ENCODE measurements at regions not wholly inside any gene's neighbourhood (a gene's known extent, or its start where the extent isn't known, plus 50 kb on each side); places are given as distances from the start of the nearest gene placed in this dataset.

DNA sequence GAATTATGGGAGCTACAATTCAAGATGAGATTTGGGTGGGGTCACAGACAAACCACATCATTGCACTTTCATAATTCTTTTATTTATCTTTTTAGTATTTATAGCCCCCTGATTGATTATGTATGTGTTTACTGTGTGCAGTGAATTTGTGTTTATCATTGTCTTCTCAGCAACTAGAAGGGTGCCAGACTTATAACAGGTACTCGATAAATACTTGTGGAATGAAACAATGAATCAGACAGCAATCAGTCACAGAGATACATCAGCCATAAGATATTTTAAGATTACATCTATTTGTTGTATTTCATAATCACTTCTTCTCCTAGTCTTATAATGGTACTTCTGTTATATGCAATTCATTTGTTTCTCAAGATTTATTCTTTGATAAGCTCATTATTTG, 273.2 kb downstream of the PTPRC start:
- DNase-seq (ENCODE audit: extremely low spot score in 2 of 2): no peak
- no peak overlapping the region for H3K4me3 ChIP-seq
- no peaks in the 10 kb centered on the region for H3K4me1 ChIP-seq
- H3K27ac ChIP-seq: no peak overlapping the region
- TF ChIP-seq POLR2AphosphoS5 (IDR thresholded peaks at IDR 0.05; ENCODE audit: insufficient read depth in 1 of 2, low read depth in 1 of 2) (no peak), POLR2A (IDR thresholded peaks at IDR 0.05) (no peak)
- TF ChIP-seq, protein P1, sequence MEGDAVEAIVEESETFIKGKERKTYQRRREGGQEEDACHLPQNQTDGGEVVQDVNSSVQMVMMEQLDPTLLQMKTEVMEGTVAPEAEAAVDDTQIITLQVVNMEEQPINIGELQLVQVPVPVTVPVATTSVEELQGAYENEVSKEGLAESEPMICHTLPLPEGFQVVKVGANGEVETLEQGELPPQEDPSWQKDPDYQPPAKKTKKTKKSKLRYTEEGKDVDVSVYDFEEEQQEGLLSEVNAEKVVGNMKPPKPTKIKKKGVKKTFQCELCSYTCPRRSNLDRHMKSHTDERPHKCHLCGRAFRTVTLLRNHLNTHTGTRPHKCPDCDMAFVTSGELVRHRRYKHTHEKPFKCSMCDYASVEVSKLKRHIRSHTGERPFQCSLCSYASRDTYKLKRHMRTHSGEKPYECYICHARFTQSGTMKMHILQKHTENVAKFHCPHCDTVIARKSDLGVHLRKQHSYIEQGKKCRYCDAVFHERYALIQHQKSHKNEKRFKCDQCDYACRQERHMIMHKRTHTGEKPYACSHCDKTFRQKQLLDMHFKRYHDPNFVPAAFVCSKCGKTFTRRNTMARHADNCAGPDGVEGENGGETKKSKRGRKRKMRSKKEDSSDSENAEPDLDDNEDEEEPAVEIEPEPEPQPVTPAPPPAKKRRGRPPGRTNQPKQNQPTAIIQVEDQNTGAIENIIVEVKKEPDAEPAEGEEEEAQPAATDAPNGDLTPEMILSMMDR (IDR thresholded peaks at IDR 0.05): no peak
- no peaks in the 10 kb centered on the region for H3K27me3 ChIP-seq
- intact Hi-C loops (cut with DNase I): no loop called here
- no peaks in the 10 kb centered on the region for H3K9me3 ChIP-seq
- H3K36me3 ChIP-seq: no peaks in the 10 kb centered on the region

DNA sequence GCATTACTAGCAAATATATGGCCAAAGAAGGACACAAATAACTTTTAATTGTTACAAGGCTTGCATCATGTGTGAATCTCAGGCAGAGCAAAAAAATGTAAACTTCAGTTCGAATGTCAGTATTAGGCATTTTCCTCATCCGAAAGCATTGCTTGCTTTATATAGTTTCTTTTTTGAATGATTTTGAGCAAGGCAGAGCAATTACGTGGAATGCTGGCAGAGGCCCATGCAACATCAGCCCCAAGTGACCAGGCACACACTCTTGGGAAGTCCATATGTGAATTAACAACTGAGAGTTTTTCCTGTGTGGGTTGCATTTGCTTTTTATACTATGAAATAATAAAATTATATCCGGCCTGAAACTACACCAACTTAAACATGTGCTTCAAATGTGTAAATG, 274.8 kb downstream of the PTPRC start:
- TF ChIP-seq POLR2AphosphoS5 (IDR thresholded peaks at IDR 0.05; ENCODE audit: insufficient read depth in 1 of 2, low read depth in 1 of 2) (no peak), POLR2A (IDR thresholded peaks at IDR 0.05) (no peak)
- TF ChIP-seq, protein P1 (IDR thresholded peaks at IDR 0.05): no peak
- Histone ChIP-seq H3K36me3 (no peaks in the 10 kb centered on the region), H3K9me3 (no peaks in the 10 kb centered on the region), H3K4me3 (no peak overlapping the region), H3K27me3 (no peaks in the 10 kb centered on the region), H3K27ac (no peak overlapping the region), H3K4me1 (no peaks in the 10 kb centered on the region)
- no peak for DNase-seq (ENCODE audit: extremely low spot score in 2 of 2)
- intact Hi-C loops (cut with DNase I): no loop called here

DNA sequence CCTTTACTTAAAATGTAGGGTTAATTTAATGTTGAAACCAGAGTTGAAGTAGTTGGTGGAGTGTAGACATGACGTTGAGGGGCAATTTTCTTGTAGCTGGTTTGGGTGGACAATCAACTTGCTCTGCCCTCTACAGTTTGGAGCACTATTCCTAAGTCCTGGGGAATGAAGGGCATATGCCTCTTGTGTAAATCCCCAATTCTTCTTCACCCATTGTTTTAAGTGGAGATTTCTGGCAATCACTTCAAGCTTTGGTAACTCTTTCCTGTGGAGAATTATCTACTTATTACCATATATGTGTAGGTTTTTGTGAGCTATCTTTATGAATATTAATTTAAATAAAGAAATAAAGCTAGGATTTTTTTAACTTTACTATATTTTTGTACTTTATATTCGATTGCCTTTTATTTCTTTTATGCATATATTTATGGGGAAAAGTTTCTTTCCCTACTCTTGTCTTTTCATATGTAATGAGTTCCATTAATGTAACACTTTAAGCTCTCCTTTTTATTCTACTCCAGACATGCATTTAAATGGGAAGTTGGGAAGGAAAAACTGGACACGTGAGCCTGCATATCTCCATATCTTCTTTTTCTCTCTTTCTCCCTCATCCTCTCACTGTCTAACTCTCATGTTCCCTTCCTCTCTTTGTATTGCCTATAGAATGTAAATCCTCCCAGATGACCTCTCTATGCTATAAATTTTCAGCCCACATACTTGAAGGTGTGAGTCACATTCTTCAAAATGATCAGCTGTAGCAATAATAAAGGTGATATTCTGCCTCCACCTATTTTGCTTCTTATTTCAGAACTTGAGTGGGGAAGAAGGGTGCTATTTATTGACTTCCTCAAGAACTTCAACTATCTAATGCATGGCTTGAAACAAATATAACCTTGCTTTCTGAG, 276.7 kb downstream of the PTPRC start:
- Histone ChIP-seq H3K27ac (no peak overlapping the region), H3K27me3 (no peaks in the 10 kb centered on the region), H3K4me1 (no peaks in the 10 kb centered on the region), H3K9me3 (no peaks in the 10 kb centered on the region), H3K36me3 (no peaks in the 10 kb centered on the region), H3K4me3 (no peak overlapping the region)
- TF ChIP-seq, protein P1 (IDR thresholded peaks at IDR 0.05): no peak
- TF ChIP-seq POLR2A (IDR thresholded peaks at IDR 0.05) (no peak), POLR2AphosphoS5 (IDR thresholded peaks at IDR 0.05; ENCODE audit: insufficient read depth in 1 of 2, low read depth in 1 of 2) (no peak)
- DNase-seq (ENCODE audit: extremely low spot score in 2 of 2): no peak
- intact Hi-C loops (cut with DNase I): no loop called here

DNA sequence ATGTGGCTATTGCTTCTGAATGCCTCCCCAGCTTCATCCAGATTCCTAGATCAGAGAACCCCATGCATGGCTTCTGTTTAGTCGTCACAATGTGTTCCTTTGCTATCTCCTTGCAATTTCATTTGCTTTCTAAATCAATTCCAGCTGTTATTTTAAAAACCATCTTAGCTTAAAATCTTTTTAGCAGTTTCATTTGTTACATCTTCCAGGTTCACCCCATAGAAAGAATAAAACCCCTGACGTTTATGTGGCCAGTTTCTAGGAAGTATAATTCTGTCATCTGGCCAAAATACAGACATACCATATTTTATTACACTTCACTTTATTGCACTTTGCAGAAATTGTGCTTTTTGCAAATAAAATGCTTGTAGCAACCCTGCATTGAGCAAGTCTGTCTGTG, 278.4 kb downstream of the PTPRC start:
- Histone ChIP-seq H3K4me1 (no peaks in the 10 kb centered on the region), H3K36me3 (no peaks in the 10 kb centered on the region), H3K4me3 (no peak overlapping the region), H3K9me3 (no peaks in the 10 kb centered on the region), H3K27me3 (no peaks in the 10 kb centered on the region), H3K27ac (no peak overlapping the region)
- TF ChIP-seq, protein P1 (IDR thresholded peaks at IDR 0.05): no peak
- TF ChIP-seq POLR2AphosphoS5 (IDR thresholded peaks at IDR 0.05; ENCODE audit: insufficient read depth in 1 of 2, low read depth in 1 of 2) (no peak), POLR2A (IDR thresholded peaks at IDR 0.05) (no peak)
- intact Hi-C loops (cut with DNase I): no loop called here
- DNase-seq (ENCODE audit: extremely low spot score in 2 of 2): no peak

DNA sequence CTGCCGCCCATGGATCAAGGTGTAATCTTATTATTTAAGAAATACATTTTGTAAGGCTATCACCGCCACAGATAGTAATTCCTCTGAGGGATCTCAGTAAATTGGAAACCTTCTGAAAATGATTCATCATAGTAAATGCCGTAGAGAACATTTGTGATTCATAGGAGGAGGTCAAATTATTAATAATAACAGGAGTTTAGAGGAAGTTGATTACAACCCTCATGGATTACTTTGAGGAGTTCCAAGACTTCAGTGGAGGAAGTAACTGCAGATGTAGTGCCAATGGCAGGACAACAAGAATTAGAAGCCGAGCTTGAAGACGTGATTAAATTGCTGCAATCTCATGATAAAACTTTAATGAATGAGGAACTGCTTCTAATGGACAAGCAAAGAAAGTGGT, 280.1 kb downstream of the PTPRC start:
- no peaks in the 10 kb centered on the region for H3K4me1 ChIP-seq
- H3K4me3 ChIP-seq: no peak overlapping the region
- TF ChIP-seq, protein P1 (IDR thresholded peaks at IDR 0.05): no peak
- TF ChIP-seq POLR2A (IDR thresholded peaks at IDR 0.05) (no peak), POLR2AphosphoS5 (IDR thresholded peaks at IDR 0.05; ENCODE audit: insufficient read depth in 1 of 2, low read depth in 1 of 2) (no peak)
- no peaks in the 10 kb centered on the region for H3K9me3 ChIP-seq
- no peak for DNase-seq (ENCODE audit: extremely low spot score in 2 of 2)
- no peaks in the 10 kb centered on the region for H3K27me3 ChIP-seq
- intact Hi-C loops (cut with DNase I): no loop called here
- H3K36me3 ChIP-seq: no peaks in the 10 kb centered on the region
- H3K27ac ChIP-seq: no peak overlapping the region

Data from vagina (tissue), 2 donors.